Fibroblast of lung (primary cell): ENCODE measurements at regions not wholly inside any gene's neighbourhood (a gene's known extent, or its start where the extent isn't known, plus 50 kb on each side); places are given as distances from the start of the nearest gene placed in this dataset.

Experiments used
- DNase-seq, 2 donors: peaks; one replicate each; pipeline versions ENCODE4 v3.0.0 to v3.0.0-alpha.2; 2010; ENCODE audit warnings: low read depth in 2 of 2
- H2AFZ ChIP-seq: 2 replicates; pipeline ENCODE4 v1.5.1; 2012; ENCODE audit warnings: low read length, control low read depth, inconsistent platforms
- H3K27ac ChIP-seq: 2 replicates; pipeline ENCODE4 v1.5.1; 2011; ENCODE audit warnings: low read length, control low read depth; ENCODE audit not compliant: insufficient read depth
- H3K27me3 ChIP-seq: 2 replicates; pipeline ENCODE4 v1.5.1; 2011; ENCODE audit warnings: mild to moderate bottlenecking, low read length; ENCODE audit not compliant: control insufficient read depth, insufficient read depth
- H3K36me3 ChIP-seq: 2 replicates; pipeline ENCODE4 v1.5.1; 2011; ENCODE audit warnings: low read length; ENCODE audit not compliant: control insufficient read depth, insufficient read depth
- H3K4me1 ChIP-seq: 2 replicates; pipeline ENCODE4 v1.5.1; 2011; ENCODE audit warnings: low read length; ENCODE audit not compliant: control insufficient read depth, insufficient read depth; ENCODE audit errors: extremely low read depth
- H3K4me2 ChIP-seq: 2 replicates; pipeline ENCODE4 v1.5.1; 2011; ENCODE audit warnings: low read length, control low read depth; ENCODE audit not compliant: insufficient read depth; ENCODE audit errors: extremely low read depth
- H3K4me3 ChIP-seq, 4 experiments: fragments of 200-600 bp in 1 of 4; sonication (generic) in 1 of 4; replicated peaks in 1 of 4; 2 replicates each; pipeline ENCODE4 v1.5.1; 2011 to 2016; ENCODE audit warnings: low read length in 4 of 4, low read depth in 3 of 4, mild to moderate bottlenecking in 3 of 4, control low read depth in 2 of 4, inconsistent platforms in 1 of 4, mixed read lengths in 1 of 4; ENCODE audit not compliant: insufficient read depth in 1 of 4; ENCODE audit errors: control extremely low read depth in 1 of 4
- H3K79me2 ChIP-seq: 2 replicates; pipeline ENCODE4 v1.5.1; 2012; ENCODE audit warnings: mild to moderate bottlenecking, low read length, inconsistent platforms; ENCODE audit not compliant: control insufficient read depth, insufficient read depth
- H3K9ac ChIP-seq: 2 replicates; pipeline ENCODE4 v1.5.1; 2011; ENCODE audit warnings: mild to moderate bottlenecking, low read length, control low read depth; ENCODE audit not compliant: insufficient read depth
- H3K9me3 ChIP-seq: 2 replicates; pipeline ENCODE4 v1.5.1; 2012; ENCODE audit warnings: low read depth, low read length; ENCODE audit not compliant: control insufficient read depth, insufficient read depth
- H4K20me1 ChIP-seq: 2 replicates; pipeline ENCODE4 v1.5.1; 2011; ENCODE audit warnings: low read length; ENCODE audit not compliant: control insufficient read depth, insufficient read depth; ENCODE audit errors: extremely low read depth
- CTCF ChIP-seq, 2 donors: IDR thresholded peaks in 1 of 2; conservative IDR thresholded peaks in 1 of 2; 1 replicate in 1 of 2; 2 replicates in 1 of 2; pipeline ENCODE4 v1.5.1; 2011 to 2012; ENCODE audit warnings: low read length in 2 of 2, control low read depth in 1 of 2, inconsistent platforms in 1 of 2, low read depth in 1 of 2, mild to moderate bottlenecking in 1 of 2
- EZH2 ChIP-seq: IDR thresholded peaks from 2 replicates; pipeline ENCODE4 v1.5.1; 2012; ENCODE audit warnings: low read length, control low read depth, mild to moderate bottlenecking; ENCODE audit errors: missing control alignments

- no peak overlapping the region for H3K9ac ChIP-seq
- no peak for TF ChIP-seq EZH2
- TF ChIP-seq CTCF (conservative IDR thresholded peaks at IDR 0.05 in 1 of 2, IDR thresholded peaks at IDR 0.05 in 1 of 2; ENCODE audit: low read depth in 1 of 2, low read length in 2 of 2), result no peak
- H4K20me1 ChIP-seq, result no peaks in the 10 kb centered on the region
These were observed 229.5 kb downstream of the ERMARD start for GRCh38 chr6:169980826-169981450.

DNA sequence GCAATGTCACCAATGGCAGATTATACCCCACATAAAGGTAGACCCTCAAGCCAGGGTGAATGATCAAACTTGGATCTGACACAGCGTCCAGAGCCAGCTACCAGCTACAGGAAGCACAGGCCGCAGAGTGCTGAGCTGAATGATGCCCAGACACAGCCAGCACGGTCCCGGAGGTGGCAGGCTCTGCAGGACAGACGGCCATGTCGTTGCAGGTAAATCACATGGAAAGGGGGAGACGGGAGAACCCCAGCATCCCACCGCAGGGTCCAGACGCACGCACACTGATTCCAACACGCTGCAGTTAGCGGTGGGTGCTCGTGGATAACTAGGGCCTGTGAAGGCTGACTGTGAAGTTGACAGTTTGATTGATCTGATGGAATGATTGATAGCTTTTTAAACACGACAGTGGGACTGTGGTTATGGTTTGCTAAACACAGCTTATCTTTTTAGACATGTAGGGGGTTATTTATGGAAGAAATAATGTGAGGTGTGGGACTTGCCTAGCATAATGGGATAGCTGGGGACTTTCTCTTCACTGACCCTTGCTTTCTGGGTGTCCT lies 228.5 kb downstream of the ERMARD start:
- Histone ChIP-seq H3K27ac (no peak overlapping the region), H3K4me1 (no peaks in the 10 kb centered on the region), H3K79me2 (no peaks in the 10 kb centered on the region), H2AFZ (no peak overlapping the region), H3K27me3 (no peaks in the 10 kb centered on the region), H3K4me2 (no peak overlapping the region), H3K36me3 (no peaks in the 10 kb centered on the region), H3K4me3 (no peak overlapping the region), H3K9me3 (no peaks in the 10 kb centered on the region), H3K9ac (no peak overlapping the region), H4K20me1 (no peaks in the 10 kb centered on the region)
- DNase-seq, result no peak
- TF ChIP-seq EZH2, result no peak
- TF ChIP-seq CTCF (conservative IDR thresholded peaks at IDR 0.05 in 1 of 2, IDR thresholded peaks at IDR 0.05 in 1 of 2; ENCODE audit: low read depth in 1 of 2, low read length in 2 of 2), result no peak

More at GRCh38 chr6:169980826-169981450, 229.5 kb downstream of the ERMARD start:
- H3K27me3 ChIP-seq, result no peaks in the 10 kb centered on the region
- H3K79me2 ChIP-seq, result no peaks in the 10 kb centered on the region
- DNase-seq, result no peak
- no peaks in the 10 kb centered on the region for H3K36me3 ChIP-seq
- H3K4me3 ChIP-seq, result no peak overlapping the region
- no peak overlapping the region for H3K4me2 ChIP-seq
- H3K4me1 ChIP-seq, result no peaks in the 10 kb centered on the region
- no peaks in the 10 kb centered on the region for H3K9me3 ChIP-seq
- H2AFZ ChIP-seq, result no peak overlapping the region
- no peak overlapping the region for H3K27ac ChIP-seq

GRCh38 chr6:169978615-169979161 lies 227.3 kb downstream of the ERMARD start:
- no peak for TF ChIP-seq EZH2
- no peak for TF ChIP-seq CTCF (conservative IDR thresholded peaks at IDR 0.05 in 1 of 2, IDR thresholded peaks at IDR 0.05 in 1 of 2; ENCODE audit: low read depth in 1 of 2, low read length in 2 of 2)
- Histone ChIP-seq H4K20me1 (no peaks in the 10 kb centered on the region), H3K27ac (peak overlapping the region; percentile 8), H3K4me3 (no peak overlapping the region), H3K36me3 (no peaks in the 10 kb centered on the region), H3K4me1 (no peaks in the 10 kb centered on the region), H3K9ac (no peak overlapping the region), H3K79me2 (no peaks in the 10 kb centered on the region), H3K9me3 (no peaks in the 10 kb centered on the region), H3K4me2 (no peak overlapping the region), H3K27me3 (no peaks in the 10 kb centered on the region), H2AFZ (peak overlapping the region; percentile 11)
- peak in 1 of 2 donors; percentile 59 for DNase-seq
